Bronchial epithelial cell (primary cell): ENCODE measurements at regions not wholly inside any gene's neighbourhood (a gene's known extent, or its start where the extent isn't known, plus 50 kb on each side); places are given as distances from the start of the nearest gene placed in this dataset.

Experiments
- DNase-seq: peaks from one replicate; pipeline ENCODE4 v3.0.0-alpha.2; 2010; ENCODE audit warnings: low read depth
- FAIRE-seq: peaks from 2 replicates; lab custom pipeline; 2011; peaks lifted over from hg19 to GRCh38; lab: Jason Lieb, UNC
- H3K27me3 ChIP-seq: 2 replicates; pipeline ENCODE4 v1.5.1; 2011; ENCODE audit warnings: low read length; ENCODE audit not compliant: control insufficient read depth, insufficient read depth
- H3K36me3 ChIP-seq: 2 replicates; pipeline ENCODE4 v1.5.1; 2011; ENCODE audit warnings: low read length; ENCODE audit not compliant: control insufficient read depth, insufficient read depth
- H3K4me3 ChIP-seq: 2 replicates; pipeline ENCODE4 v1.5.1; 2011; ENCODE audit warnings: mild to moderate bottlenecking, low read depth, low read length, control low read depth
- CTCF ChIP-seq: IDR thresholded peaks from 2 replicates; pipeline ENCODE4 v1.5.1; 2011; ENCODE audit warnings: mild to moderate bottlenecking, moderate library complexity, low read length, control low read depth, inconsistent platforms; ENCODE audit not compliant: insufficient read depth, severe bottlenecking

DNA sequence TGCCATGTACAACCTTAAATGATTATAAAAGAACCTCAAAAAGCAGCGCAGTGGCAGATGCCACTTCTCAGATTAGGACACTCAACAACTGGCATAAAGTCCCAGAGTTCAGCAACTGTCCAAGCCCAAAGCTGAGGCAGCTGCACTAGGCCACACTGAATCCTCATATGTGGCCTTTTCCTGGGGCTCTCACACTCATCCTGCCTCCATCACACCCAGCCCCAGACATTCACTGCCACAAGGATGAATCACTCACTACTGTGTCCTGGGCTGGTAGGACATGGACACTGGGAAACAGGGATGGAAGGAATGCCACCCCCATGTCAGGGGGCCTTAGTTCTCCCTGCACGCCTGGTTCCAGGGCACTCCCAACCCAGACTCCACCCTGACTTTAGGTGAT lies 547.7 kb downstream of the TNS3 start:
- TF ChIP-seq CTCF: no peak
- FAIRE-seq: no peak
- H3K4me3 ChIP-seq: no peak overlapping the region

GRCh38 chr7:47032536-47032908 lies 549.4 kb downstream of the TNS3 start:
- no peaks in the 10 kb centered on the region for H3K27me3 ChIP-seq
- FAIRE-seq (no peak), DNase-seq (no peak)
- no peak for TF ChIP-seq CTCF
- no peaks in the 10 kb centered on the region for H3K36me3 ChIP-seq
- no peak overlapping the region for H3K4me3 ChIP-seq

More for the DNA sequence above, 547.7 kb downstream of the TNS3 start:
- DNase-seq: no peak
- Histone ChIP-seq H3K36me3 (no peaks in the 10 kb centered on the region), H3K27me3 (no peaks in the 10 kb centered on the region)

DNA sequence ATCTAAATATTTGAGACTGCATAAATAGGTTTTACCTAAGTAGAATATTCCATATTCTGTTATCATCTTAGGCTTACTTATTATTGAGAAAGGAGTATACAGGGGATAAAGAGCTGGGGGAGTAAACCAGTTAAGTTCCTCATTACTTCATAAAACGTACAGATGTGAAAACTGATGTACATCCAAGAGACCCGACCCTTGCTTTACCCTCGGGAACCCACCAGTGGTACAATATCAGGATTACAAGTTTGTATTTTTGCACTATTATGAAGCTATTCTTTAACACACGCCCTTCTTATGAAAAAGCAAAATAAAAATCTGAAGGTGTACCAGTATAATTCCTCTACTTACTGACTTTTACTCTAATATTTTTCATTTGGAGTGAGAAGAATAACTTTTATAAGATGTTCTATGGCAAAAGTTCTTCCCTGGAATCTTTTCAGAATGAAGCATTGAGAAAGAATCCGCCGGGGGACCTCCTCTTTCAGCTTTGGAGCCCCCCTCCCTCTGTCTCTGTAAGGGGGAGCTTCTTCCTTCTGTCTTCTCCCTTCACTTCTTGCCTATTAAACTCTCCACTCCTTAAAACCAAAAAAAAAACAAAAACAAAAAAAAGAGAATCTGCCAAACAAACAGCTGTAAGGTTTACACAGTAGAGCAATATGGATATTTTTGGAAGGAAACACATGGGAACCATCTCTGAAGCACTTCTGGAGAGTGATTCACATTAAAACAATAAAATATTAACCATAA lies 550.0 kb downstream of the TNS3 start:
- TF ChIP-seq CTCF: no peak
- DNase-seq (no peak), FAIRE-seq (no peak)
- no peaks in the 10 kb centered on the region for H3K36me3 ChIP-seq
- no peaks in the 10 kb centered on the region for H3K27me3 ChIP-seq
- no peak overlapping the region for H3K4me3 ChIP-seq

DNA sequence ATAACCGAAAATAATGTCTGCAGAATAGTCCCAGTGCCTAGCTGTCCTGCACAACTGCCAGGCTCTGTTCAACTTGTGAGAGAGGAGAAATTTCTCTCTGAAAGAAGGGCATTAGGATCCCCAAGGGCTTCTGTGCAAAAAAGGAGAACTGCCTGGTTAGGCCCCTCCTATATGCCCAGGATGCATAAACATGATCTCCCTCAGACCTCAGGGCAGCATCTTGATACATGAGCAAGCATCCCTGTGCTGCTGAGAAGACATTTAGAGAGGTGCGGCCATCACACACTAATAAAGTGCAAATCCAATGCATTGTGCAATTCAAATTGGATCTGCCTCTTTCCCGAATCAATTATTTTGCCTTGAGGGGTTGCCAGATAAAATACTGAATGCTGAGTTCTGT lies 553.6 kb downstream of the TNS3 start:
- no peaks in the 10 kb centered on the region for H3K36me3 ChIP-seq
- DNase-seq (no peak), FAIRE-seq (peak; percentile 23)
- no peak for TF ChIP-seq CTCF
- H3K27me3 ChIP-seq: no peaks in the 10 kb centered on the region
- no peak overlapping the region for H3K4me3 ChIP-seq

- no peaks in the 10 kb centered on the region for H3K36me3 ChIP-seq
- no peak overlapping the region for H3K4me3 ChIP-seq
- peaks cover 1% of the 10 kb centered on the region for H3K27me3 ChIP-seq
- TF ChIP-seq CTCF: no peak
- FAIRE-seq (no peak), DNase-seq (no peak)
These were observed 554.1 kb downstream of the TNS3 start for GRCh38 chr7:47027695-47028240.
